HepG2 (cell line): ENCODE measurements at regions not wholly inside any gene's neighbourhood (a gene's known extent, or its start where the extent isn't known, plus 50 kb on each side); places are given as distances from the start of the nearest gene placed in this dataset.

ENCODE experiments used
- CHD2 ChIP-seq: IDR thresholded peaks from 2 replicates; pipeline ENCODE4 v1.6.1; 2011; ENCODE audit warnings: low read depth, low read length, improper control_type of control experiment
- CREB1 ChIP-seq, 2 experiments: fragments of 450-650 bp in 1 of 2; IDR thresholded peaks; 2 replicates each; pipeline ENCODE4 v1.6.1; 2016 to 2017; ENCODE audit warnings: control low read depth in 1 of 2, mild to moderate bottlenecking in 1 of 2, missing compliant biosample characterization in 1 of 2, missing genetic modification characterization in 1 of 2
- POLR2A ChIP-seq, 2 experiments: IDR thresholded peaks; 2 replicates each; pipeline ENCODE4 v1.6.1; 2011; ENCODE audit warnings: low read depth in 2 of 2, low read length in 2 of 2, mild to moderate bottlenecking in 1 of 2, moderate library complexity in 1 of 2; ENCODE audit not compliant: insufficient read depth in 1 of 2
- ZNF232 ChIP-seq: sonication (generic); formaldehyde crosslinking; IDR thresholded peaks from 2 replicates; pipeline ENCODE4 v1.4.0; 2020; ENCODE audit warnings: missing genetic modification reagents, borderline replicate concordance
- ZNF629 ChIP-seq: sonication (generic); formaldehyde crosslinking; conservative IDR thresholded peaks from 2 replicates; pipeline ENCODE4 v1.5.0; 2020; ENCODE audit warnings: missing genetic modification reagents
- TF ChIP-seq, protein P1 (sequence below): sonication (generic); formaldehyde crosslinking; IDR thresholded peaks from 2 replicates; pipeline ENCODE4 v1.8.0; 2022; ENCODE audit warnings: mild to moderate bottlenecking, missing genetic modification reagents; ENCODE audit not compliant: insufficient replicate concordance

- TF ChIP-seq, protein P1, sequence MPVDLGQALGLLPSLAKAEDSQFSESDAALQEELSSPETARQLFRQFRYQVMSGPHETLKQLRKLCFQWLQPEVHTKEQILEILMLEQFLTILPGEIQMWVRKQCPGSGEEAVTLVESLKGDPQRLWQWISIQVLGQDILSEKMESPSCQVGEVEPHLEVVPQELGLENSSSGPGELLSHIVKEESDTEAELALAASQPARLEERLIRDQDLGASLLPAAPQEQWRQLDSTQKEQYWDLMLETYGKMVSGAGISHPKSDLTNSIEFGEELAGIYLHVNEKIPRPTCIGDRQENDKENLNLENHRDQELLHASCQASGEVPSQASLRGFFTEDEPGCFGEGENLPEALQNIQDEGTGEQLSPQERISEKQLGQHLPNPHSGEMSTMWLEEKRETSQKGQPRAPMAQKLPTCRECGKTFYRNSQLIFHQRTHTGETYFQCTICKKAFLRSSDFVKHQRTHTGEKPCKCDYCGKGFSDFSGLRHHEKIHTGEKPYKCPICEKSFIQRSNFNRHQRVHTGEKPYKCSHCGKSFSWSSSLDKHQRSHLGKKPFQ (CRISPR knock-in tag) = no peak
- TF ChIP-seq ZNF232 (CRISPR knock-in tag) (no peak), POLR2A (IDR thresholded peaks at IDR 0.05; ENCODE audit: insufficient read depth in 1 of 2, low read depth in 2 of 2, low read length in 2 of 2) (no peak), ZNF629 (CRISPR knock-in tag) (no peak), CHD2 (no peak), CREB1 (IDR thresholded peaks at IDR 0.05) (no peak), CREB1 (CRISPR knock-in tag; IDR thresholded peaks at IDR 0.05) (no peak)
These were observed 257.7 kb downstream of the MEIS1 start for GRCh38 chr2:66692521-66693054.
